Fibroblast of villous mesenchyme (primary cell): ENCODE measurements at regions not wholly inside any gene's neighbourhood (a gene's known extent, or its start where the extent isn't known, plus 50 kb on each side); places are given as distances from the start of the nearest gene placed in this dataset.

ENCODE experiments used
- DNase-seq: peaks from one replicate; pipeline ENCODE4 v3.0.0-alpha.2; 2010; ENCODE audit warnings: low read depth
- H3K4me3 ChIP-seq: 2 replicates; pipeline ENCODE4 v1.5.1; 2011; ENCODE audit warnings: low read depth, mild to moderate bottlenecking, low read length
- TF ChIP-seq, protein P1 (sequence below): IDR thresholded peaks from 2 replicates; pipeline ENCODE4 v1.5.1; 2012; ENCODE audit warnings: low read depth, mild to moderate bottlenecking, low read length; ENCODE audit not compliant: insufficient read depth

DNA sequence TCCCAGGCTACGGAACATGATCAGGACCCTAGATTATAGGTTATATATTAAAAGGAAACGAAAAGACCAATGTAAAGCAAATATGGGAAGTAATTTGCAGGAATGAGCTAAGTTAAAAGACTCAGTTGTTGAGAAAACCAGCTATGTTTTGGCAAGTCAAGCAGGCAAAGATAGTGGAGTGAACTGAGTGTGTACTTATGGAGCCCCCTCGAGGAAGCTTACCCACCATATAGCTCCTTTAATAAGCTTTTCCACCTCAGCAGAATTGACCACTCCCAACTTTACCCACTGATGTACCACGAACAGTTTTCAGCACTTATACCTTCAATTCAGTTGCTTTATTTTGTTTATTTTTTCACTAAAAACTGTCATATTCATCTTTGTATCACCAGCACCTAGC is 57.3 kb upstream of the PJA2 start:
- TF ChIP-seq, protein P1, sequence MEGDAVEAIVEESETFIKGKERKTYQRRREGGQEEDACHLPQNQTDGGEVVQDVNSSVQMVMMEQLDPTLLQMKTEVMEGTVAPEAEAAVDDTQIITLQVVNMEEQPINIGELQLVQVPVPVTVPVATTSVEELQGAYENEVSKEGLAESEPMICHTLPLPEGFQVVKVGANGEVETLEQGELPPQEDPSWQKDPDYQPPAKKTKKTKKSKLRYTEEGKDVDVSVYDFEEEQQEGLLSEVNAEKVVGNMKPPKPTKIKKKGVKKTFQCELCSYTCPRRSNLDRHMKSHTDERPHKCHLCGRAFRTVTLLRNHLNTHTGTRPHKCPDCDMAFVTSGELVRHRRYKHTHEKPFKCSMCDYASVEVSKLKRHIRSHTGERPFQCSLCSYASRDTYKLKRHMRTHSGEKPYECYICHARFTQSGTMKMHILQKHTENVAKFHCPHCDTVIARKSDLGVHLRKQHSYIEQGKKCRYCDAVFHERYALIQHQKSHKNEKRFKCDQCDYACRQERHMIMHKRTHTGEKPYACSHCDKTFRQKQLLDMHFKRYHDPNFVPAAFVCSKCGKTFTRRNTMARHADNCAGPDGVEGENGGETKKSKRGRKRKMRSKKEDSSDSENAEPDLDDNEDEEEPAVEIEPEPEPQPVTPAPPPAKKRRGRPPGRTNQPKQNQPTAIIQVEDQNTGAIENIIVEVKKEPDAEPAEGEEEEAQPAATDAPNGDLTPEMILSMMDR, result no peak
- no peak overlapping the region for H3K4me3 ChIP-seq
- DNase-seq, result no peak
